HG03521 (cell line): ENCODE measurements at regions not wholly inside any gene's neighbourhood (a gene's known extent, or its start where the extent isn't known, plus 50 kb on each side); places are given as distances from the start of the nearest gene placed in this dataset.
"Not testable (repeated sequence)": the region's sequence is repeated elsewhere in the genome, so short reads cannot be mapped to it uniquely, and the experiment has no call there.

Experiments
- ATAC-seq: cut with Tn5 transposase; IDR thresholded peaks from one replicate; pipeline ENCODE4 v1.9.1; 2021; ENCODE audit warnings: mild to moderate bottlenecking, moderate library complexity; ENCODE audit not compliant: unreplicated experiment

GRCh38 chr20:56765172-56766073 is 136.3 kb downstream of the TFAP2C start:
- no peak for ATAC-seq

GRCh38 chr20:56766528-56766927 is 137.4 kb downstream of the TFAP2C start:
- ATAC-seq, result no peak

- no peak for ATAC-seq
These were observed 141.0 kb downstream of the TFAP2C start for GRCh38 chr20:56769921-56770600.

GRCh38 chr20:56773749-56774148 is 144.6 kb downstream of the TFAP2C start:
- ATAC-seq, result no peak

GRCh38 chr20:56774873-56775272 is 145.8 kb downstream of the TFAP2C start:
- ATAC-seq, result no peak

- no peak for ATAC-seq
These were observed 147.2 kb downstream of the TFAP2C start for GRCh38 chr20:56776345-56776744.

- no peak for ATAC-seq
These were observed 149.7 kb downstream of the TFAP2C start for GRCh38 chr20:56778765-56779195.

- ATAC-seq, result no peak
These were observed 150.5 kb downstream of the TFAP2C start for GRCh38 chr20:56779452-56780143.

GRCh38 chr20:56780266-56780665 is 151.2 kb downstream of the TFAP2C start:
- no peak for ATAC-seq

- no peak for ATAC-seq
These were observed 152.1 kb downstream of the TFAP2C start for GRCh38 chr20:56781108-56781739.

- not testable (repeated sequence) for ATAC-seq
These were observed 153.0 kb downstream of the TFAP2C start for GRCh38 chr20:56781987-56782560.

- not testable (repeated sequence) for ATAC-seq
These were observed 153.7 kb downstream of the TFAP2C start for GRCh38 chr20:56782814-56783213.

- ATAC-seq, result no peak
These were observed 154.7 kb downstream of the TFAP2C start for GRCh38 chr20:56783826-56784225.

- no peak for ATAC-seq
These were observed 157.4 kb downstream of the TFAP2C start for GRCh38 chr20:56786503-56786902.

GRCh38 chr20:56788041-56788670 is 159.1 kb downstream of the TFAP2C start:
- no peak for ATAC-seq

- ATAC-seq, result no peak
These were observed 159.8 kb downstream of the TFAP2C start for GRCh38 chr20:56788671-56789610.

- no peak for ATAC-seq
These were observed 164.8 kb downstream of the TFAP2C start for GRCh38 chr20:56793916-56794315.

GRCh38 chr20:56795492-56795891 is 166.4 kb downstream of the TFAP2C start:
- no peak for ATAC-seq

GRCh38 chr20:56796345-56796744 is 167.2 kb downstream of the TFAP2C start:
- ATAC-seq, result no peak
